ENCODE measurements at regions not wholly inside any gene's neighbourhood (a gene's known extent, or its start where the extent isn't known, plus 50 kb on each side); places are given as distances from the start of the nearest gene placed in this dataset.

DNA sequence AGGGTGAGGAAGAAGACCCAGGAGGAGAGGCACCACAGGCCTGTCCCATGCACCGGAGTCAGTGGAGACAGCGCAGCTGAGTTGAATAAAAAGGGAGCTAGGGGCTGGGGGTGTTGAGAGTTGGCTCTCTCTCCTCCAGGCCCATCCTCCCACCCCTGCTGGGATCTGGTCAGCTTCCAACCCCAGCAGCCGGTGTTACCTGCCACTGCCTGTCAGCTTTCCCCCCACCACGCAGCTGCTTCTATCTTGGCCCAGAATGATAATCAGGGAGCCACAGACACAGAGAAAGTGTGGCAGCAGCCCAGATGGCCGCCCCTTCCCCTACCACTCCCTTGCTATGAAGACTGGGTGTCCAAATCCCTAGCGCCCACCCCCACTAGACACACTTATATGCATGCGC, 120.6 kb upstream of the RPL38 start:
- 25% methylated on average over 3 of the region's 7 CpGs for WGBS (ENCODE audit: insufficient coverage)

GRCh38 chr17:74083321-74083720, 120.2 kb upstream of the RPL38 start:
- H3K4me1 ChIP-seq (ENCODE audit: control insufficient read depth, insufficient read depth, low read length) = peaks cover 47% of the 10 kb centered on the region
- DNase-seq = no peak
- peaks cover 16% of the 10 kb centered on the region for H3K27me3 ChIP-seq (ENCODE audit: control insufficient read depth, insufficient read depth, low read length)
- no peak overlapping the region for H3K4me3 ChIP-seq (ENCODE audit: low read length)
- no peak overlapping the region for H3K27ac ChIP-seq (ENCODE audit: low read length)
- WGBS (ENCODE audit: insufficient coverage) = 73% methylated on average over 3 of the region's 3 CpGs
- peaks cover 4% of the 10 kb centered on the region for H3K9me3 ChIP-seq (replicated peaks; ENCODE audit: control insufficient read depth, low read depth, low read length)
- H3K36me3 ChIP-seq (ENCODE audit: control insufficient read depth, insufficient read depth, low read length) = no peaks in the 10 kb centered on the region

More for the DNA sequence above, 120.6 kb upstream of the RPL38 start:
- H3K27me3 ChIP-seq (ENCODE audit: control insufficient read depth, insufficient read depth, low read length) = peaks cover 13% of the 10 kb centered on the region
- peaks cover 4% of the 10 kb centered on the region for H3K9me3 ChIP-seq (replicated peaks; ENCODE audit: control insufficient read depth, low read depth, low read length)
- H3K27ac ChIP-seq (ENCODE audit: low read length) = no peak overlapping the region
- H3K4me1 ChIP-seq (ENCODE audit: control insufficient read depth, insufficient read depth, low read length) = peaks cover 47% of the 10 kb centered on the region
- DNase-seq = peak; percentile 42
- no peaks in the 10 kb centered on the region for H3K36me3 ChIP-seq (ENCODE audit: control insufficient read depth, insufficient read depth, low read length)
- no peak overlapping the region for H3K4me3 ChIP-seq (ENCODE audit: low read length)

- 52% methylated on average over 3 of the region's 3 CpGs for WGBS (ENCODE audit: insufficient coverage)
- no peaks in the 10 kb centered on the region for H3K36me3 ChIP-seq (ENCODE audit: control insufficient read depth, insufficient read depth, low read length)
- no peak overlapping the region for H3K4me3 ChIP-seq (ENCODE audit: low read length)
- H3K9me3 ChIP-seq (replicated peaks; ENCODE audit: control insufficient read depth, low read depth, low read length) = peaks cover 4% of the 10 kb centered on the region
- H3K27ac ChIP-seq (ENCODE audit: low read length) = no peak overlapping the region
- DNase-seq = no peak
- peaks cover 29% of the 10 kb centered on the region for H3K4me1 ChIP-seq (ENCODE audit: control insufficient read depth, insufficient read depth, low read length)
- H3K27me3 ChIP-seq (ENCODE audit: control insufficient read depth, insufficient read depth, low read length) = peaks cover 10% of the 10 kb centered on the region
Observed at GRCh38 chr17:74085434-74085833, 118.0 kb upstream of the RPL38 start.

GRCh38 chr17:74087002-74087585, 116.4 kb upstream of the RPL38 start:
- Histone ChIP-seq H3K4me1 (ENCODE audit: control insufficient read depth, insufficient read depth, low read length) (peaks cover 13% of the 10 kb centered on the region), H3K27ac (ENCODE audit: low read length) (no peak overlapping the region), H3K36me3 (ENCODE audit: control insufficient read depth, insufficient read depth, low read length) (no peaks in the 10 kb centered on the region), H3K27me3 (ENCODE audit: control insufficient read depth, insufficient read depth, low read length) (peaks cover 5% of the 10 kb centered on the region), H3K9me3 (replicated peaks; ENCODE audit: control insufficient read depth, low read depth, low read length) (peaks cover 4% of the 10 kb centered on the region), H3K4me3 (ENCODE audit: low read length) (no peak overlapping the region)
- no peak for DNase-seq
- 34% methylated on average over 4 of the region's 9 CpGs for WGBS (ENCODE audit: insufficient coverage)

DNA sequence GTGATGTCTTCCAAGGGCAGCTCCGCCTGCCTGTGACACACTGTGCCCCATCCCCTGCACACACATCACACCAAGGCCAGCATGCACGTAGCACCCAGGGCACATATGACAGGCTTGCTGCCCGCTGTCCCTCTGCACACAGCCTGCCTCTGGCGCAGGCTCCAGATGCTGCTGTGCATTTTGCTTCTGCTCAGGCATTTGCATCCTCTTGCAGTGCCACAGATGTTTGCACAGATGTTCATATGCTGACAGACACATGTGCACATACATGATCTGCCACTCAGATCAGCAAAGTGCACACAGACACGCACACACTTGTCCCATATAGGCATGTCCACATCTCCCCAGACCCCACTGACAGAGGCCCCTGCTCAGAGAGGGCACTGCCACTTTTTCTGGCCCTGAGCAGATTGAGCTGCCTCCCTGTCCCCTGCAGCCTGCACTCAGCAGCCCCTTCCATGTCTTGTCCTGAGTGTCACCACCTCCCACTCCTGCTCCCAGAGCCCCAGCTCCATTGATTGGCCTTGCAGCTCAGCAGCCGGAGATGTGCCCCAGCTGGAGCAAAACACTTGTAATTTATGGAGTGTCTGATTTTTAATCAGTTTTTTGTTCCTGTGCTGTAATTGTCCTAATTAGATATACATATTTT, 115.1 kb upstream of the RPL38 start:
- DNase-seq = no peak
- WGBS (ENCODE audit: insufficient coverage) = 67% methylated on average over 5 of the region's 6 CpGs
- Histone ChIP-seq H3K27ac (ENCODE audit: low read length) (no peak overlapping the region), H3K36me3 (ENCODE audit: control insufficient read depth, insufficient read depth, low read length) (no peaks in the 10 kb centered on the region), H3K27me3 (ENCODE audit: control insufficient read depth, insufficient read depth, low read length) (peaks cover 5% of the 10 kb centered on the region), H3K4me3 (ENCODE audit: low read length) (no peak overlapping the region), H3K4me1 (ENCODE audit: control insufficient read depth, insufficient read depth, low read length) (peaks cover under 1% of the 10 kb centered on the region), H3K9me3 (replicated peaks; ENCODE audit: control insufficient read depth, low read depth, low read length) (peaks cover 4% of the 10 kb centered on the region)

DNA sequence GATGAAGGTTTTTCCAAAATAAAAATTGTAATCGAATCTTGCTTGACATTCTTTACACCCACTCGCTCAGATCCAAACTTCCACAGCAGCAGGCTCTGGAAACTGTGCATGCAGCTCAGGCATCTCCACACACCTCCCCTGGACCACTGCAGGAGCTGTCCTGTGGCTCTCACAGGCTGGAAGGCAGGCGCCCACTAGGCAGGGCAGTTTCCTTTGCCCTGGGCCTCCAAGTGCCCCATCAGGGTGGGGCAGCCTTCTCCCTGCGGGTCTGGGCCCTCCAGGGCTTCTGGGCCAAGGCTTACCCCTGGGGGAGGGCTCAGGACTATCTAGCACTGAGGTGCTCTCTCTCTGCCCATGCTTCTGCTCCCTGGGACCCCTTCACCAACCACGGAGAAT, 114.5 kb upstream of the RPL38 start:
- H3K27me3 ChIP-seq (ENCODE audit: control insufficient read depth, insufficient read depth, low read length) = peaks cover 5% of the 10 kb centered on the region
- DNase-seq = no peak
- no peaks in the 10 kb centered on the region for H3K4me1 ChIP-seq (ENCODE audit: control insufficient read depth, insufficient read depth, low read length)
- H3K4me3 ChIP-seq (ENCODE audit: low read length) = no peak overlapping the region
- H3K27ac ChIP-seq (ENCODE audit: low read length) = no peak overlapping the region
- H3K36me3 ChIP-seq (ENCODE audit: control insufficient read depth, insufficient read depth, low read length) = no peaks in the 10 kb centered on the region
- H3K9me3 ChIP-seq (replicated peaks; ENCODE audit: control insufficient read depth, low read depth, low read length) = peaks cover 4% of the 10 kb centered on the region
- 67% methylated on average over 5 of the region's 5 CpGs for WGBS (ENCODE audit: insufficient coverage)

DNA sequence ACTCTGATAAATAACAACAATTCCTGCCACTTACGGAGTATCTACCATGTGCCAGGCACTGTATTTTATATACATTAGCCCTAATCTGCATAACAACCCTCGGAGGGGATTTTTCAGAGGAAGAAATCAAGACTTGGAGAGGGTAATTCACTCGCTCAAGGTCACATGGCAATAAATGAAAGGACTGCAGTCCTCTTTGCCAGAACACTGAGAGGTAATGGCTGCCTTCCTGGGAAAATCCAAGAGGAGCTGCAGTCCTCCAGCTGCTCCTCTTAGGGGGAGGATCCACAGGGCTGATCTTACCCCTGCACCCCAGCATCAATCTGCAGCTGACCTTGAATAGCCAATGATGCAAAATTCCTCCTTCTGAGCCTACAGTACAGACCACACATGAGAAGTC, 114.1 kb upstream of the RPL38 start:
- 40% methylated on average over 1 of the region's 3 CpGs for WGBS (ENCODE audit: insufficient coverage)
- H3K27me3 ChIP-seq (ENCODE audit: control insufficient read depth, insufficient read depth, low read length) = peaks cover 5% of the 10 kb centered on the region
- H3K9me3 ChIP-seq (replicated peaks; ENCODE audit: control insufficient read depth, low read depth, low read length) = peaks cover 4% of the 10 kb centered on the region
- no peaks in the 10 kb centered on the region for H3K4me1 ChIP-seq (ENCODE audit: control insufficient read depth, insufficient read depth, low read length)
- H3K36me3 ChIP-seq (ENCODE audit: control insufficient read depth, insufficient read depth, low read length) = no peaks in the 10 kb centered on the region
- H3K27ac ChIP-seq (ENCODE audit: low read length) = no peak overlapping the region
- no peak overlapping the region for H3K4me3 ChIP-seq (ENCODE audit: low read length)
- no peak for DNase-seq

DNA sequence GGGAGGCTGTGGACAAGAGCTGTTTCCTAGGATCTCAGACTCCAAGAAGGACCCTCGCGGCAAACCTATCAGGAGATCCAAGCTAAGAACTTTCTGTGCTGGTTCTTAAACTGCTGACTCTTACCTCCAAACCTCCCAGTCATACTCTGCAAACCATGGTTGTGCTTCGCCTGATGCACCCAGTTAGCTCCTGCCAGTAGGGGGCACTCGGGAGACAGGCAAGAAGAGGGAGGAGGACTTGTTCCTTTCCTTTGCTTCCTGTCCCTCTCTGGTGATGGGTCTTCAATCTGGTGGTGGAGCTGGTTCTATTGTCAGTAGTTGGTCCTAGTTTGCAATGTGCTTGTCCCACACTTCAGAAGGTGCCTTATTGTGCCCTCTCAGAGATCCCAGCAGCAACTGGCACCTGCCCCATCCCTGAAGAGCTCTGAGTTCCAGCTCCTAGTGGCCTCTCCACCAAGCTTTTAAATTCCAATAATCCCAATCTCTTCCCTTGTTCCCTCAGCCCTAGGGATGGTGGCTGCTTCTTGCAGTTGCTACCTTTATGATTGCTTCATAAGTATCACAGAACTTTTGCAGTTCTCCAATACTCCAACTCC, 113.5 kb upstream of the RPL38 start:
- WGBS (ENCODE audit: insufficient coverage) = 50% methylated on average over 2 of the region's 4 CpGs
- H3K36me3 ChIP-seq (ENCODE audit: control insufficient read depth, insufficient read depth, low read length) = no peaks in the 10 kb centered on the region
- peaks cover 5% of the 10 kb centered on the region for H3K27me3 ChIP-seq (ENCODE audit: control insufficient read depth, insufficient read depth, low read length)
- H3K4me1 ChIP-seq (ENCODE audit: control insufficient read depth, insufficient read depth, low read length) = no peaks in the 10 kb centered on the region
- peaks cover 4% of the 10 kb centered on the region for H3K9me3 ChIP-seq (replicated peaks; ENCODE audit: control insufficient read depth, low read depth, low read length)
- no peak overlapping the region for H3K4me3 ChIP-seq (ENCODE audit: low read length)
- DNase-seq = peak; percentile 27
- no peak overlapping the region for H3K27ac ChIP-seq (ENCODE audit: low read length)

- no peaks in the 10 kb centered on the region for H3K4me1 ChIP-seq (ENCODE audit: control insufficient read depth, insufficient read depth, low read length)
Observed at GRCh38 chr17:74094651-74095050, 108.8 kb upstream of the RPL38 start.

GRCh38 chr17:74096456-74096855, 107.0 kb upstream of the RPL38 start:
- Histone ChIP-seq H3K4me3 (ENCODE audit: low read length) (no peak overlapping the region), H3K4me1 (ENCODE audit: control insufficient read depth, insufficient read depth, low read length) (no peaks in the 10 kb centered on the region), H3K27ac (ENCODE audit: low read length) (no peak overlapping the region), H3K36me3 (ENCODE audit: control insufficient read depth, insufficient read depth, low read length) (no peaks in the 10 kb centered on the region), H3K9me3 (replicated peaks; ENCODE audit: control insufficient read depth, low read depth, low read length) (no peaks in the 10 kb centered on the region), H3K27me3 (ENCODE audit: control insufficient read depth, insufficient read depth, low read length) (peaks cover 14% of the 10 kb centered on the region)
- no peak for DNase-seq
- 36% methylated on average over 5 of the region's 5 CpGs for WGBS (ENCODE audit: insufficient coverage)

More at GRCh38 chr17:74094651-74095050, 108.8 kb upstream of the RPL38 start:
- Histone ChIP-seq H3K9me3 (replicated peaks; ENCODE audit: control insufficient read depth, low read depth, low read length) (no peaks in the 10 kb centered on the region), H3K4me3 (ENCODE audit: low read length) (no peak overlapping the region), H3K36me3 (ENCODE audit: control insufficient read depth, insufficient read depth, low read length) (no peaks in the 10 kb centered on the region), H3K27me3 (ENCODE audit: control insufficient read depth, insufficient read depth, low read length) (peaks cover 5% of the 10 kb centered on the region), H3K27ac (ENCODE audit: low read length) (no peak overlapping the region)
- no peak for DNase-seq

All from muscle of leg (tissue), 3 donors.